Endothelial cell of umbilical vein (primary cell): ENCODE measurements at regions not wholly inside any gene's neighbourhood (a gene's known extent, or its start where the extent isn't known, plus 50 kb on each side); places are given as distances from the start of the nearest gene placed in this dataset.

Experiments used
- BruUV-seq: library from RNA; stranded (reverse); fragments of 400-500 nt; replicated peaks from 2 replicates; lab custom pipeline; 2021; lab: Mats Ljungman, UMichigan
- CTCF ChIA-PET: fragments of 300-600, 350-600 bp; sonication (Branson Sonifier 250); formaldehyde crosslinking; loops from one replicate; lab custom pipeline; 2021; ENCODE audit warnings: antibody characterized with exemption, inconsistent platforms; lab: Charles Lee
- POLR2A ChIA-PET: fragments of 300-600, 350-600 bp; sonication (Branson Sonifier 250); formaldehyde crosslinking; loops from one replicate; lab custom pipeline; 2021; ENCODE audit warnings: antibody characterized with exemption, inconsistent platforms; lab: Charles Lee
- DNase-seq: peaks from one replicate; pipeline ENCODE4 v3.0.0-alpha.2; 2011; ENCODE audit warnings: low read depth, low spot score
- FAIRE-seq: peaks from 2 replicates; lab custom pipeline; 2011; peaks lifted over from hg19 to GRCh38; lab: Jason Lieb, UNC
- H2AFZ ChIP-seq: 2 replicates; pipeline ENCODE4 v1.6.0; 2012; ENCODE audit warnings: low read depth, low read length, control low read depth, inconsistent platforms
- H3K27ac ChIP-seq: 2 replicates; pipeline ENCODE4 v1.5.1; 2011; ENCODE audit warnings: low read depth, mild to moderate bottlenecking, control low read depth, low read length, moderate library complexity; ENCODE audit not compliant: insufficient read depth
- H3K27me3 ChIP-seq, 2 experiments: 2 replicates each; pipeline versions ENCODE4 v1.6.0 to v1.6.1; 2011; ENCODE audit warnings: low read length in 2 of 2, mixed read lengths in 1 of 2; ENCODE audit not compliant: control insufficient read depth in 2 of 2, insufficient read depth in 2 of 2
- H3K36me3 ChIP-seq, 2 experiments: 2 replicates in 1 of 2; 3 replicates in 1 of 2; pipeline ENCODE4 v1.5.1; 2011; ENCODE audit warnings: low read length in 2 of 2, mild to moderate bottlenecking in 1 of 2, moderate library complexity in 1 of 2; ENCODE audit not compliant: control insufficient read depth in 2 of 2, insufficient read depth in 2 of 2; ENCODE audit errors: extremely low read depth in 1 of 2
- H3K4me1 ChIP-seq: 3 replicates; pipeline ENCODE4 v1.5.1; 2011; ENCODE audit warnings: mild to moderate bottlenecking, low read length; ENCODE audit not compliant: control insufficient read depth, insufficient read depth; ENCODE audit errors: extremely low read depth
- H3K4me2 ChIP-seq: 2 replicates; pipeline ENCODE4 v1.6.1; 2011; ENCODE audit warnings: low read length, control low read depth, mixed read lengths; ENCODE audit not compliant: insufficient read depth
- H3K4me3 ChIP-seq, 3 experiments: fragments of 200-600 bp in 1 of 3; sonication (generic), shearing (Covaris generic) in 1 of 3; replicated peaks in 1 of 3; 2 replicates each; pipeline ENCODE4 v1.5.1; 2011 to 2016; ENCODE audit warnings: control low read depth in 3 of 3, low read length in 3 of 3, mild to moderate bottlenecking in 2 of 3, inconsistent platforms in 1 of 3, low read depth in 1 of 3, moderate library complexity in 1 of 3; ENCODE audit not compliant: insufficient read depth in 1 of 3
- H3K79me2 ChIP-seq: 2 replicates; pipeline ENCODE4 v1.6.0; 2012; ENCODE audit warnings: low read length, inconsistent platforms; ENCODE audit not compliant: control insufficient read depth, insufficient read depth
- H3K9ac ChIP-seq: replicated peaks from 2 replicates; pipeline ENCODE3; 2011; ENCODE audit warnings: low read length, control low read depth; ENCODE audit not compliant: insufficient read depth; ENCODE audit errors: extremely low read depth
- H3K9me1 ChIP-seq: replicated peaks from 3 replicates; pipeline ENCODE4 v1.6.0; 2011; ENCODE audit warnings: mild to moderate bottlenecking, low read length; ENCODE audit not compliant: control insufficient read depth, insufficient read depth; ENCODE audit errors: extremely low read depth
- H3K9me3 ChIP-seq: replicated peaks from 2 replicates; pipeline ENCODE4 v1.5.1; 2012; ENCODE audit warnings: low read length, inconsistent platforms; ENCODE audit not compliant: control insufficient read depth, insufficient read depth
- H4K20me1 ChIP-seq: replicated peaks from 2 replicates; pipeline ENCODE3; 2011; ENCODE audit warnings: mild to moderate bottlenecking, low read length; ENCODE audit not compliant: control insufficient read depth, insufficient read depth; ENCODE audit errors: extremely low read depth
- EZH2 ChIP-seq: IDR thresholded peaks from 2 replicates; pipeline ENCODE4 v1.6.1; 2012; ENCODE audit warnings: borderline replicate concordance, low read depth, mild to moderate bottlenecking, moderate library complexity, low read length, inconsistent platforms; ENCODE audit not compliant: severe bottlenecking
- FOS ChIP-seq: IDR thresholded peaks from 2 replicates; pipeline ENCODE4 v1.6.1; 2011; ENCODE audit warnings: mild to moderate bottlenecking, low read length, moderate library complexity, borderline replicate concordance; ENCODE audit not compliant: insufficient read depth
- GATA2 ChIP-seq: IDR thresholded peaks from 2 replicates; pipeline ENCODE4 v1.7.0; 2011; ENCODE audit warnings: low read depth, mild to moderate bottlenecking, moderate library complexity, mixed read lengths, low read length; ENCODE audit not compliant: insufficient read length, insufficient read depth
- JUN ChIP-seq: IDR thresholded peaks from 2 replicates; pipeline ENCODE4 v1.6.1; 2011; ENCODE audit warnings: borderline replicate concordance, low read depth; ENCODE audit not compliant: insufficient read length, insufficient read depth
- MYC ChIP-seq: IDR thresholded peaks from one replicate; pipeline ENCODE4 v1.6.1; 2011; ENCODE audit warnings: mild to moderate bottlenecking, low read depth, low read length
- POLR2A ChIP-seq: IDR thresholded peaks from 2 replicates; pipeline ENCODE4 v1.6.1; 2012; ENCODE audit warnings: low read depth, mild to moderate bottlenecking, control low read depth, low read length
- POLR2AphosphoS5 ChIP-seq: IDR thresholded peaks from 2 replicates; pipeline ENCODE4 v1.6.1; 2012; ENCODE audit warnings: low read depth, mild to moderate bottlenecking, control low read depth, low read length, moderate library complexity; ENCODE audit not compliant: insufficient read depth
- dilution Hi-C: fragments of 300-500 bp; cut with MboI; formaldehyde crosslinking; loops from one replicate; pipeline ENCODE4 v1.15.0; 2019; ENCODE audit warnings: low sequenced_read_pairs; ENCODE audit not compliant: extremely low pct_ligation_motif_present
- intact Hi-C: fragments of 100-400 bp; cut with micrococcal nuclease; formaldehyde crosslinking; loops from one replicate; pipeline ENCODE4 v1.10.0; 2022
- TF ChIP-seq, protein P1 (sequence below): IDR thresholded peaks from 2 replicates; pipeline ENCODE4 v1.6.1; 2011; ENCODE audit not compliant: insufficient read depth, insufficient read length
- TF ChIP-seq, protein P2 (sequence below), 2 donors: IDR thresholded peaks; 1 replicate in 1 of 2; 2 replicates in 1 of 2; pipeline ENCODE4 v1.5.1; 2011; ENCODE audit warnings: low read length in 2 of 2, mild to moderate bottlenecking in 2 of 2, moderate library complexity in 2 of 2, control low read depth in 1 of 2, inconsistent platforms in 1 of 2, low read depth in 1 of 2; ENCODE audit not compliant: insufficient read depth in 1 of 2; ENCODE audit errors: extremely low read depth in 1 of 2

DNA sequence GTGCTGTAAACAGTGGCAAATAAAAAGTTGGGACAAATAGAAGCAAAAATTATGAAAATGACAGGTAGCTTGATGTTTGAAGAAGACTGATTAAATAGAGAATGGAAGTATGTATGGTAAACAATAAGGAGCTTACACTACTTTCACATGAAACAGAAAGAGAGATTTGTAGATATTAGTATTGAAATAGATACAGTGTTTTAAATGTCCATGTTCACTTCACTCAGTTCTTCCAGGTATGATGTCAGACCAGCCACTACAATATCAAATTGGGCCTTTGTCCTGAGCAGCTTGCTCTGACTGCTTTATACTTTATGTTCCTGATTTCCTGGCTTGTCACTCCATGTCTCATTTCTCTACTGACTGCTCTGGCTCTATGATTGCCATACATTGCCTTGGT is 107.5 kb downstream of the CENPW start:
- FAIRE-seq (no peak), DNase-seq (no peak)
- intact Hi-C loops: no loop called here
- Histone ChIP-seq H4K20me1 (no peaks in the 10 kb centered on the region), H3K9ac (no peak overlapping the region), H3K4me1 (no peaks in the 10 kb centered on the region), H3K4me3 (no peak overlapping the region), H3K79me2 (no peaks in the 10 kb centered on the region), H3K27ac (no peak overlapping the region), H3K36me3 (no peaks in the 10 kb centered on the region), H3K27me3 (no peaks in the 10 kb centered on the region), H3K9me1 (no peaks in the 10 kb centered on the region), H3K9me3 (no peaks in the 10 kb centered on the region), H2AFZ (no peak overlapping the region), H3K4me2 (no peak overlapping the region)
- TF ChIP-seq GATA2 (no peak), JUN (no peak), FOS (no peak), MYC (no peak), POLR2AphosphoS5 (no peak), POLR2A (no peak), EZH2 (no peak)
- TF ChIP-seq, protein P1, sequence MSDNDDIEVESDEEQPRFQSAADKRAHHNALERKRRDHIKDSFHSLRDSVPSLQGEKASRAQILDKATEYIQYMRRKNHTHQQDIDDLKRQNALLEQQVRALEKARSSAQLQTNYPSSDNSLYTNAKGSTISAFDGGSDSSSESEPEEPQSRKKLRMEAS: no peak
- TF ChIP-seq, protein P2, sequence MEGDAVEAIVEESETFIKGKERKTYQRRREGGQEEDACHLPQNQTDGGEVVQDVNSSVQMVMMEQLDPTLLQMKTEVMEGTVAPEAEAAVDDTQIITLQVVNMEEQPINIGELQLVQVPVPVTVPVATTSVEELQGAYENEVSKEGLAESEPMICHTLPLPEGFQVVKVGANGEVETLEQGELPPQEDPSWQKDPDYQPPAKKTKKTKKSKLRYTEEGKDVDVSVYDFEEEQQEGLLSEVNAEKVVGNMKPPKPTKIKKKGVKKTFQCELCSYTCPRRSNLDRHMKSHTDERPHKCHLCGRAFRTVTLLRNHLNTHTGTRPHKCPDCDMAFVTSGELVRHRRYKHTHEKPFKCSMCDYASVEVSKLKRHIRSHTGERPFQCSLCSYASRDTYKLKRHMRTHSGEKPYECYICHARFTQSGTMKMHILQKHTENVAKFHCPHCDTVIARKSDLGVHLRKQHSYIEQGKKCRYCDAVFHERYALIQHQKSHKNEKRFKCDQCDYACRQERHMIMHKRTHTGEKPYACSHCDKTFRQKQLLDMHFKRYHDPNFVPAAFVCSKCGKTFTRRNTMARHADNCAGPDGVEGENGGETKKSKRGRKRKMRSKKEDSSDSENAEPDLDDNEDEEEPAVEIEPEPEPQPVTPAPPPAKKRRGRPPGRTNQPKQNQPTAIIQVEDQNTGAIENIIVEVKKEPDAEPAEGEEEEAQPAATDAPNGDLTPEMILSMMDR (IDR thresholded peaks at IDR 0.05; ENCODE audit: extremely low read depth in 1 of 2, insufficient read depth in 1 of 2, low read depth in 1 of 2, low read length in 2 of 2): no peak
- dilution Hi-C loops: no loop called here
- no TSS peak for BruUV-seq
- CTCF ChIA-PET: interaction anchor here (1.0 kb wide), 1 partner anchor 10 kb away, joined by 3 read pairs; no protein-coding TSS in a partner anchor
- POLR2A ChIA-PET: interaction anchor here (0.6 kb wide), 1 partner anchor 26 kb away, joined by 4 read pairs; no protein-coding TSS in a partner anchor
